Muscle of leg (tissue), 3 donors: ENCODE measurements at regions not wholly inside any gene's neighbourhood (a gene's known extent, or its start where the extent isn't known, plus 50 kb on each side); places are given as distances from the start of the nearest gene placed in this dataset.

Experiments used
- DNase-seq: peaks from one replicate; pipeline ENCODE4 v3.0.0; 2013
- H3K27ac ChIP-seq: one replicate; pipeline ENCODE4 v1.5.1; 2013; ENCODE audit warnings: mild to moderate bottlenecking, low read length, control low read depth
- H3K27me3 ChIP-seq: one replicate; pipeline ENCODE4 v1.6.1; 2013; ENCODE audit warnings: low read length; ENCODE audit not compliant: control insufficient read depth, insufficient read depth
- H3K36me3 ChIP-seq: one replicate; pipeline ENCODE4 v1.6.1; 2013; ENCODE audit warnings: low read length; ENCODE audit not compliant: control insufficient read depth, insufficient read depth
- H3K4me1 ChIP-seq: one replicate; pipeline ENCODE4 v1.6.1; 2013; ENCODE audit warnings: low read length; ENCODE audit not compliant: control insufficient read depth, insufficient read depth
- H3K4me3 ChIP-seq: one replicate; pipeline ENCODE4 v1.5.1; 2013; ENCODE audit warnings: low read length, control low read depth
- H3K9me3 ChIP-seq: replicated peaks from 2 replicates; pipeline ENCODE4 v1.6.1; 2013; ENCODE audit warnings: low read depth, low read length; ENCODE audit not compliant: control insufficient read depth
- WGBS: methylation state at CpG from one replicate; pipeline ENCODE4 v1.1.5; 2013; ENCODE audit warnings: missing lambda C conversion rate; ENCODE audit not compliant: insufficient coverage; 5-methylcytosine and 5-hydroxymethylcytosine counted together

DNA sequence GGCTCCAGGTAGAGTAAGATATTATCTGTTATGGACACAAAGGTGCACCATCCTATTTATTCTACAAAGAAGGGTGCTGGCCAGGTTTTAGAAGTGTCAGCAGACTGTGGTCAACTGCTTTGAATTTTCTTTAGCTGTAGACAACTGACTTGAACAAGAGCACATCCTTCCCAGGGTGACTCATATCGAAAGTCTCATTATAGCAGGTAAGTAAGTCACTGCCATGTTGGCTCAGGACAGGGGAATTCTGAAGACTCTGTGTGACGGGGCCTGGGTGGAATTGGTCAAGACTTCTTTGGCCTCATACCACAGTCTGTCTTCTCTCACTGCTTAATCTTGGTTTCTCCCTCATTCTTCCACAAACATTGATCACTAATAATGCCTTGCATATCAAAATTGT is 214.5 kb upstream of the CDH9 start:
- no peaks in the 10 kb centered on the region for H3K4me1 ChIP-seq
- H3K9me3 ChIP-seq = peaks cover 2% of the 10 kb centered on the region
- DNase-seq = no peak
- H3K27me3 ChIP-seq = no peaks in the 10 kb centered on the region
- H3K4me3 ChIP-seq = no peak overlapping the region
- no peaks in the 10 kb centered on the region for H3K36me3 ChIP-seq
- 80% methylated on average over 1 of the region's 2 CpGs for WGBS
- H3K27ac ChIP-seq = no peak overlapping the region

DNA sequence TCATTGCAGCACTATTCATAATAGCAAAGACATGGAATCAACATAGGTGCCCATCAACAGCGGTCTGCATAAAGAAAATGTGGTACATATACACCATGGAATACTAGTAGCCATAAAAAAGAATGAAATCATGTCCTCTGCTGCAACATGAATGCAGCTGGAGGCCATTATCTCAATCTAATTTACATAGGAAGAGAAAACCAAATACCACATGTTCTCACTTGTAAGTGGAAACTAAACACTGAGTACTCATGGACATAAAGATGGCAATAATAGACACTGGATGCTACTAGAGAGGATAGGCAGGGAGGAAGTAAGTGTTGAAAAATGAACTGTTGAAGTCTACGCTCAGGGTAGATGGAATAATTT is 203.9 kb upstream of the CDH9 start:
- Histone ChIP-seq H3K36me3 (no peaks in the 10 kb centered on the region), H3K9me3 (peaks cover 3% of the 10 kb centered on the region), H3K4me1 (no peaks in the 10 kb centered on the region), H3K4me3 (no peak overlapping the region), H3K27ac (no peak overlapping the region), H3K27me3 (no peaks in the 10 kb centered on the region)
- no CpG with 5 or more reads among the region's 2 CpGs for WGBS
- peak; percentile 11 for DNase-seq

DNA sequence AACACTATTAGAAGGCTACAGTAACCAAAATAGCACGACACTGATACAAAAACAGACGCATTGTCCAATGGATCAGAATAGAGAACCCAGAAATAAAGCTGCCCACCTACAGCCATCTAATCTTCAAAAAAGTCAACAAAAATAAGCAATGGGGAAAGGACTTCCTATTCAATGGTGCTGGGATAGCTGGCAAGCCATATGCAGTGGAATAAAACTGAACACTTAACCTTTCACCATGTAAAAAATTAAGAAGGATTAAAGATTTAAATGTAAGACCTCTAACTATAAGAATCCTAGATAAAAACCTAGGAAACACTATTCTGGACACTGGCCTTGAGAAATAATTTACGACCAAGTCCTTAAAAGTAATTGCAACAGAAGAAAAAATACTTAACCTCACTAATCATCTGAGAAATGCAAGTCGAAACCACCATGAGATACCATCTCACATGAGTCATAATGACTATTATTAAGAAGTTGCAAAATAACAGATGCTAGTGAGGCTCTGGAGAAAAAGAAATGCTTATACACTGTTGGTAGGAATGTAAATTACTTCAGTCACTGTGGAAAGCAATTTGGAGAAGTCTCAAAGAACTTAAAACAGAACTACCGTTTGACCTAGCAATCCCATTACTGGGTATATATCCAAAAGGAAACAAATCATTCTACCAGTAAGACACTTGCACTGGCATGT is 203.3 kb upstream of the CDH9 start:
- Histone ChIP-seq H3K36me3 (no peaks in the 10 kb centered on the region), H3K4me3 (no peak overlapping the region), H3K27ac (no peak overlapping the region), H3K4me1 (no peaks in the 10 kb centered on the region), H3K9me3 (peaks cover 3% of the 10 kb centered on the region), H3K27me3 (no peaks in the 10 kb centered on the region)
- 0% methylated on average over 1 of the region's 5 CpGs for WGBS
- peak; percentile 55 for DNase-seq

DNA sequence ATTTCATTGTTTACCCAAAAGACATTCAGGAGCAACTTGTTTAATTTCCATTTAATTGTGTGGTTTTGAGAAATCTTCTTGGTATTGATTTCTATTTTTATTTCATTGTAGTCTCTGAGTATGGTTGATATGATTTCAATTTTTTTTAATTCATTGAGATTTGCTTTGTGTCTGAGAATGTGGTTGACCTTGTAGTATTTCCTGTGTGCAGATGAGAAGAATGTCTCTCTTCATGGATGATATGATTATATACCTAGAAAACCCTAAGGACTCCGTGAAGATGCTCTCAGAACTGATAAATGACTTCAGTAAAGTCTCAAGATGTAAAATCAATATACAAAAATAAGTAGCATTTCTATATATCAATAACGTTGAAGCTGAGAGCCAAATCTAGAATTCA is 202.4 kb upstream of the CDH9 start:
- no peak for DNase-seq

DNA sequence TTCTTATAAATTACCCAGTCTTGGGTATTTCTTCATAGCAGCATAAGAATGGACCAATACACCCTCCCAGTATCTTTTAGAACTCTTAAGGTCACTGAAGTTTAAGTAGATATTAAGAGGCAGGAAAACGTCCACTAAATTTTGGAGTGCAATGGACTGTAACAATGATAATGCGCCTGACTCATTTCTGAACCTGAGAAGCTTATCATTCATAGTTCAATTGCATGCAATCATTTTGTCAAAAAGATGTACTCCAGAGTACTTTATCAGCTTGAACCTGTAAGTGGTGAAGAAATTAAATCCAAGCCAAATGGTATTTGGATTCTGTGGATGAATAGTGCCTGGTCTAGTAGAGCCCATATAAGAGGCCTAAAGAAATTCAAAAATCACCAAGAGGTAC is 196.5 kb upstream of the CDH9 start:
- Histone ChIP-seq H3K36me3 (no peaks in the 10 kb centered on the region), H3K27me3 (no peaks in the 10 kb centered on the region), H3K9me3 (no peaks in the 10 kb centered on the region), H3K4me1 (no peaks in the 10 kb centered on the region), H3K27ac (no peak overlapping the region), H3K4me3 (no peak overlapping the region)
- WGBS = no CpG with 5 or more reads among the region's 2 CpGs
- no peak for DNase-seq

More for the DNA sequence above, 202.4 kb upstream of the CDH9 start:
- Histone ChIP-seq H3K27ac (no peak overlapping the region), H3K36me3 (no peaks in the 10 kb centered on the region), H3K4me1 (no peaks in the 10 kb centered on the region), H3K9me3 (peaks cover 3% of the 10 kb centered on the region), H3K27me3 (no peaks in the 10 kb centered on the region), H3K4me3 (no peak overlapping the region)
- no CpG with 5 or more reads among the region's 2 CpGs for WGBS

DNA sequence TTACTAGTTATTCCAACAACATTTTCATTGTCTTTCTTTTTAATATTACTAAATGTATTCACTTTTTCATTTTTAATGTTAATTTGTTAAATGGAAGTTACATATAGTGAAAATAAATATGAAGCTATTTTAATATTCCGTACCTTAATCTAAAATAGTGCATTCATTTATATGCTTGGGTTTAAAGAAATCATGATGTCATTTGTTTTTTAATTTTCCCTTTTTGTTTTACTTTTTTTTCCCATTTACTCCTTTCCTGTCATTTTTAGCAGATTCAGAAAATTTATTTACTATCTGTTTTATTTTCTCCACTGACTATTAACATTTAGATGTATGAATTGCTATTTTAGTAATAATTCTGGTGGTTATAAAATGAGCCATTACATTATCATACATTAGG is 183.0 kb upstream of the CDH9 start:
- Histone ChIP-seq H3K9me3 (peaks cover 6% of the 10 kb centered on the region), H3K36me3 (no peaks in the 10 kb centered on the region), H3K27ac (no peak overlapping the region), H3K27me3 (no peaks in the 10 kb centered on the region), H3K4me3 (no peak overlapping the region), H3K4me1 (no peaks in the 10 kb centered on the region)
- no peak for DNase-seq
- WGBS = no CpG with 5 or more reads among the region's 1 CpG

DNA sequence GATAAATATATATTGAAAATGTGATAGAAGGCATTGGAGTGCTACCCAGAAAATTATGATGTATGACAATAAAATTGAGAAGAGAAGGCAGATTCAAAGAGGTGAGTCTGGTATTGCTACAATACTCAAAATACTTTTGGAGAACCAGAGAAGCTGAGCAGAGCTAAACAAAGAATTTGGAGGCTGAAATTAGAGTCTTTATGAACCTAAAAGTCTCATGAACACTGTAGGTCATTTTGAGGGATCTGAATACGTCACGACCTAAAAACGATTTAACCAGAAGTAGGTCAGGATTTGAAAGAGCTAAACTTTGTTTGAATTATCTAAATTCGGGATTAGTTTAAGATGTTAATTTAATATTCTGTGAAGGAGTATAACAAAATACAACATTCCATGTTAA is 182.4 kb upstream of the CDH9 start:
- Histone ChIP-seq H3K4me1 (no peaks in the 10 kb centered on the region), H3K27ac (no peak overlapping the region), H3K27me3 (no peaks in the 10 kb centered on the region), H3K9me3 (peaks cover 6% of the 10 kb centered on the region), H3K36me3 (no peaks in the 10 kb centered on the region), H3K4me3 (no peak overlapping the region)
- DNase-seq = no peak
- WGBS = 100% methylated on average over 1 of the region's 4 CpGs

DNA sequence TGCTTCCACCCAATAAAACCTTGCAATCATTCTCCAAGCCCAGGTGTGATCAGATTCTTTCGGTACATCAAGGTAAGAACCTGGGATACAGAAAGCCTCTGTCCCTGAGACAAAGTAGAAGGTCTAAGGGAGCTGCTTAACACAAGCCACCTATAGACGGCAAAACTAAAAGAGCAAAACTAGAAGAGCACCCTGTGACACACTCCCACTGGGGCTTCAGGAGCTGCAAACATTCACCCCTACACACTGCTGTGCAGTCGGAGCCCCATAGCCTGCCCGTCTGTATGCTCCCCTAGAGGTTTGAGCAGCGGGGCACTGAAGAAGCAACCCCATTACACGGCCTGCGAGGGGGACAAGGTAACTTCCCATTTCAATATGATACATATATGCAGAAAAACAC is 179.6 kb upstream of the CDH9 start:
- H3K9me3 ChIP-seq = peaks cover 6% of the 10 kb centered on the region
- H3K27ac ChIP-seq = no peak overlapping the region
- WGBS = 93% methylated on average over 3 of the region's 7 CpGs
- DNase-seq = no peak
- H3K27me3 ChIP-seq = no peaks in the 10 kb centered on the region
- no peaks in the 10 kb centered on the region for H3K36me3 ChIP-seq
- H3K4me1 ChIP-seq = no peaks in the 10 kb centered on the region
- H3K4me3 ChIP-seq = no peak overlapping the region

DNA sequence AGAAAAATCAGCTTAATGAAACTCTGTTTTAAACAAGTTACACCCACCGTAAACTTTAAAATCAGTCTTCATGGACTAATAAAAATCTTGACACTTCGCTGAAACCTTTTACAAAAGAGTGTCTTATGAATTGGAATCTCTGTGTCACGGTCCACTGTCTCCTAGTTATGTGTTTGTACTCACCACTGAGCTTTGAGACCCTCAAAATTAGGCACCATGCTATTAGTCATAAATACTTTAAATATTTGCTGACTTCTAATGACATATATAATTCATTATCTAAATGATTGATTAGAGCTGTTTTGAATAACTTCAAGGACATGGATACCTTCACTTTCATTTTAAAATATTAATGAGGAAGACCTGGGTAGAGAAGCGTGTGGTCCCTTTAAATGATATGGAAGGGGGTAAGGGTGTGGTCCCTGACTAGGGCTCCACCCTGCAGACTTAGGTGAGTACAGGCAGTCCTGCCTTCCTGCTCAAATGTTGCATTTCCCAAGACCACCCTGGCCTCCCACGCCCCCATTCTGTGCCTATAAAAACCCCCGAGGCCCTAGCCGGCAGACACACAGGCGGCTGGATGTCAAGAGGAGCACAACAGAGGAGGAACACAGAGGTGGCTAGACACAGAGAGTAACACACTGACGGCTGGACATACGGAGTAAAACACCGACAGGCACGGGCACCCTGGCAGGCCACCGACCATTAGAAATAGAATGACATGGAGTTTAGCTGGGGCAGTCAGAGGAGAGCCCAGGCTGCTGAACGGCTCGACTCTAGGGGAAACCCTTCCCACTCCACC is 179.0 kb upstream of the CDH9 start:
- Histone ChIP-seq H3K27ac (no peak overlapping the region), H3K27me3 (no peaks in the 10 kb centered on the region), H3K36me3 (no peaks in the 10 kb centered on the region), H3K4me3 (no peak overlapping the region), H3K4me1 (no peaks in the 10 kb centered on the region), H3K9me3 (peaks cover 6% of the 10 kb centered on the region)
- DNase-seq = no peak
- 94% methylated on average over 5 of the region's 15 CpGs for WGBS

DNA sequence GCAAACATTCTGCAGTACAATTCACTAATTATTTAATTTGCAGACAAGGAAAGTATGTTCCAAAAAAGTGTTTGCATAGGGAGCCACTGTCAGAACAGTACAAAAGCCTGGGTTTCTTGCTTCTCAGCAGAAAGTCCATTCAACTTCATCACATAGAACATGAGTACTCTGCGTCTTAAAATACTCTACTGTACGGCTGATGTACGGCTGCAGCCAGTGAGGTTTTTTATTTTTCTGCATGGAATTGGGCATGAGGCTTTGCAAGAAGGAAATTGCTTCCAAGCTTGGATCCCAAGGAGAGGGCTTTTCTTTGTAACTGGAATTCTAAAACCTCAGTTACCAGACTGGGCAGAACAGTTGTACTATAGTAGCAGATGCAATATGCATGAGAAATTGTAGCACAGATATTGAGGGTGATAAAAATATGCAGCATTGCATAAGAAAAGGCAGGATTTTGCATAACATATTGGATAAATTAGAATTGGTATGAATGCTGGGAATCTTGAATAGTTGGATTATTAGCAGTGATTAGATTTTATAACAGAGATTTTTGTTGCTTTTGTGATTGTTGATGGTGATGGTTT is 178.1 kb upstream of the CDH9 start:
- H3K4me3 ChIP-seq = no peak overlapping the region
- no peaks in the 10 kb centered on the region for H3K4me1 ChIP-seq
- WGBS = no CpG with 5 or more reads among the region's 3 CpGs
- DNase-seq = no peak
- peaks cover 6% of the 10 kb centered on the region for H3K9me3 ChIP-seq
- no peaks in the 10 kb centered on the region for H3K36me3 ChIP-seq
- H3K27ac ChIP-seq = no peak overlapping the region
- no peaks in the 10 kb centered on the region for H3K27me3 ChIP-seq
